Kasumi-1 (cell line): ENCODE measurements at regions not wholly inside any gene's neighbourhood (a gene's known extent, or its start where the extent isn't known, plus 50 kb on each side); places are given as distances from the start of the nearest gene placed in this dataset.
"Not testable (repeated sequence)": the region's sequence is repeated elsewhere in the genome, so short reads cannot be mapped to it uniquely, and the experiment has no call there.

Source experiments
- DNase-seq, 2 experiments: peaks; one replicate each; lab custom pipeline; 2025; lab: John Stamatoyannopoulos, UW

DNA sequence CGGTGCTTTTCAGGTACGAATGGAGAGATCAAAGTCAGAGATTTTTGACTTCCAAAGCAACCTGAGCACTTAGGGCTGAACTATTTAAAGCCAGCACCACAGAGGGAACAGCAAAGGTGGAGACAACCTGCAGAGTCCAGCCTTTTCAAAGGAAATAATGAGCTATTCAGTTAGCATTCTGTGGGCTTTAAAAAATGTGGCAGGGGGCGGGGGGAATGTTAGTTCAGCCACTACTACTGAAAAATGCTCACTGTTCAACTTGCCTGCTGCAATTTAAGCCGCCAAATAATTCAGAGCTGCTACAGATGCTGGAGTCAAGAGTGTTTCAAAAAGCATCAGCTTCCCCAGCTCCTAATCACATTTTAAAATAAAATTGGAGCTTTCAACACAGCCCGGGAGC is 473.3 kb upstream of the PLXNA2 start:
- no peak for DNase-seq

DNA sequence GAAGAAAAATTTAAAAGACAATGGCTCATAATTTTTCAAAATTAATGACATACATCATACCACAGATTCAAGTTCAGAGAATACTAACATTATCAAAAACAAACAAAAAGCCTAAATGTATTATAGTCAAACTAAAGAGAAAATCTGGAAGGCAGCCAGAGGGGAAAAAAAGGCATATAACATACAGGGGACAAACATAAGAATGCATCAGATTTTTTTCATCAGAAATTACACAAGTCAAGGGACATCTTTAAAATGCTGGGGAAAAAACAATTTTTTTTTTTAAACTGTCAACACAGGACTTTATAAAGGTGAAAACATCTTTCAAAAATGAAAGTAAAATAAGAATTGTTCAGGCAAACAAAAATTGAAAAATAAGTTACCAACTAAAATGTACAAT is 478.4 kb upstream of the PLXNA2 start:
- DNase-seq, result no peak

DNA sequence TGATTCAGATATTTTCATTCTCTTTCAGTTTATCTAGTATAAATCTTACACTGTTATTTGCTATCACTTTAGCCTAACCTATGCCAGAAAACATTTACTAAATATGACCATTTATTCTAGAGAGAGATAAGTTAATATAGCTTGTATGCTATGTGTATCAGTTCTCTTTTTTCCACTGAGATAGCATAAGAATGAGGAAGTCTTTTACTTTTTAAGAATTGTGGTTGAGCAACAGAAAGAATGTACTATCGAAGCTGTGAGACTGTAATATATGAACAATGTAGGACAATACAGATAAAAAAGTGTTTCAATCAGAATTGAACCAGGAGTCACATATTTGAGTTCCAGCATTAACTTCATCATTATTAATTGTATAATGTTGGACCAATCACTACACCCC is 479.9 kb upstream of the PLXNA2 start:
- no peak for DNase-seq

DNA sequence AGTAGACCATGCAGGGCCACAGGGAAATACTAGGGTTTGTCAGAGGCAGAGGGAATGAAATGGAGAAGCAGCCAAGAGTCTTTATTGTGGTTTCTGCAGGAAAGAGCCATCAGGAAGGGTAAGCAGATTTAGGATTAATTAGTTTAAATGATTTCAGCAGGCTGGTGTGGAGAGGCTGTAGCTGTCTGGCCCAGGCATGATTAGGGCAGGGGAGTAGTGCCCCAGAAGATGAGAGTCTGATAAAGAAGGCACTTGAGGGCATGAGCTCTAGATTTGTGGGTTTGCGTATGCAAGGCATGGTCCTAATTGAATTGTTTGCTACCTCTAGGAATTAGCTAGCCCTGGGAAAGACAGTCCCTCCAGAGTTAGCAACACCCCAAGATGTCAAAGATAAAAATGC is 484.6 kb upstream of the PLXNA2 start:
- no peak for DNase-seq

DNA sequence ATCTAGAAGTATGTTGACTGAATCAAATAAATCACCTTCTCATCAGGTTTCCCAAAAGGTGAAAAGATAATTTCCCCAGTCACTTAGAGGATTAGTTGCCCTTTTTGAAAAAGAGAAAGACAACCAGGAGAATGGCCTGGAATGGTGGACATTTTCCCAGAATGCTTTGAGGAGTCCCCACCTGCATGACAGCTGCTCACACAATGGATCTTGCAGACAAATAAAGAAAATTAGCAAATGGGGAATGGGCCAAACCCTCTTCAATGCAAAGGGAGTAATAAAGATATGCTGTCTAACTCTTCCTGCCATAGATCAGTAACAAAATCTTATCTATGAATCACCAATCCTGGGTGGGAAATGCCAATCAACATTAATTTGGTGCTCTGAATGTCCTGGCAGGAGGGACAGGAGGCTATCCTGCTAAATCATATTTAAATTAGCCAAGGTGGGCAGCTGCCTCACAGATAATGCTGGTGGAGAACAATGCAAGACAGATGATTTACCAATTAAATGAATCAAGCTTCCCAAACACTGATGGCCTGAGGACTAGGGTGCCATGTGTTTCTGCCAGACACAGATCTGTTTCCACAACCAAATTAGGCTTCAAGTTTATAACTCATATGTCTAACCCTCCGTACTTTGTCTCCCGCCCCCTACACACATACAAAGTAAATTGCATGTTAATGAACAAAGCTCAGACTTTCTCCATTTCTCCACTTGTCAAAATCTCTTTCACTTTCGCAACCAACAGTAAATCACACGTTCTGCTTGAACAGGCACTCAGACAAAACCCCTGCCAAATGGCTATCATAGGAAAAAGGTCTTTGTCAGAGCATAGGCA is 488.0 kb upstream of the PLXNA2 start:
- DNase-seq, result no peak

DNA sequence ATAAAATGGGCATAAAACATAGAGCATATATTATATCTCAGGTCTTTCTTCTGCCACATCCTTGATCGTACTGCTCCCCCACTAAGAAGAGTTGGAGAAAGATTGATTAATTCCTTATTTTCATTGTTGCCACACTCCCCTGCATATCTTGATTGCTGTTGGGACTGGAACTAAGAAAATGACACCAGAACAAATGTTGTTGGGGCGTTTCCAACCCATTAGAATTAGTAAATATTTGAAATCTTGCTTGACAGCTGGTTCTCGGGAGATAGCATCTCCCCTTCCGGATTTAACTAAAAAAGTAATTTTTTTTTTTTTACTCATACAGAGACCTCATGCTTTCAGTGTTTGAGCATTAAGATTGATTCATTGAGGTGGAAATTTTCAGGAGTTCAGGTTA is 493.0 kb upstream of the PLXNA2 start:
- DNase-seq, result no peak

DNA sequence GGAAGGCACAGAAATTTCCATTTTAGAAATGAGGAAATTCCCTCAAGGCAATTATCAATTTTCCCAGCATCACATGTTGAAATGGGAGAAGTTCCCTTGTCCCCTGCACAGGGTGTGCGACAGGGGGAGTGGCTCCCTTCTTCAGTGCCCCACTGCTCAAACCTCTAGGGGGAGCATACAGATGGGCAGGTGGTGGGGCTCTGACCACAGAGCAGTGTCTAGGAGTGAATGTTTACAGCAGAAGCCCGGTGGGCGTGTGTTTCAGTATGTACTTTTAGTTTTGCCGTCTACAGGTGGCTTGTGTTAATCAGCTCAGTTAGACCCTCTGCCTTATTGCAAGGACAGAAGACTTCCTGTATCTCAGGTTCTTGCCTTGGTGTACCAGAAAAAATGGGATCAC is 493.7 kb upstream of the PLXNA2 start:
- DNase-seq, result no peak

DNA sequence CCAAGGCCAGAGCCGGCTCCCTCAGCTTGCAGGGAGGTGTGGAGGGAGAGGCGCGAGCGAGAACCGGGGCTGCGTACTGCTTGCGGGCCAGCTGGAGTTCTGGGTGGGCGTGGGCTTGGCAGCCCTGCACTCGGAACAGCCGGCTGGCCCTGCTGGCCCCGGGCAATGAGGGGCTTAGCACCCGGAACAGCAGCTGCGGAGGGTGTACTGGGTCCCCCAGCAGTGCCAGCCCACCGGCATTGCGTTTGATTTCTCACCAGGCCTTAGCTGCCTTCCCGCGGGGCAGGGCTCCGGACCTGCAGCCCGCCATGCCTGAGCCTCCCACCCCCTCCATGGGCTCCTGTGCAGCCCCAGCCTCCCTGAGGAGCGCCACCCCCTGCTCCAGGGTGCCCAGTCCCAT is 495.5 kb upstream of the PLXNA2 start:
- not testable (repeated sequence) for DNase-seq

DNA sequence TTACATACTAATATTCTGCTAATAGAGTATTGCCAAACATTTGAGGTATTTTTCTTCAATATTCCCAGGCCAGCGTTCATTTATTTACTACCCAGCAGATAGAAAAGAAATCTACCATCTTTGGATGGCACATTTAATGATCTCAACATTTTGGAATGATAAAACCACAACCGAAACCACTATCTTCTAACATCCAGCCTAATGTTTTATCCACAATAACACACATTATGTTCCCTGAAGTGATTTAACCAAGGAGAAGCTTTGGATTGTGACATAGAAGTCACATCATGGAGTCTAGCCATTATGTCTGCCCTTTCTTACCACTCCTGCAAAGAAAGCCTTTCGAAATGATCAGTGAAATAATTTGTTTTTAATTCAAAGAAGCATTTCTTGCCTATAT is 497.1 kb upstream of the PLXNA2 start:
- no peak for DNase-seq

DNA sequence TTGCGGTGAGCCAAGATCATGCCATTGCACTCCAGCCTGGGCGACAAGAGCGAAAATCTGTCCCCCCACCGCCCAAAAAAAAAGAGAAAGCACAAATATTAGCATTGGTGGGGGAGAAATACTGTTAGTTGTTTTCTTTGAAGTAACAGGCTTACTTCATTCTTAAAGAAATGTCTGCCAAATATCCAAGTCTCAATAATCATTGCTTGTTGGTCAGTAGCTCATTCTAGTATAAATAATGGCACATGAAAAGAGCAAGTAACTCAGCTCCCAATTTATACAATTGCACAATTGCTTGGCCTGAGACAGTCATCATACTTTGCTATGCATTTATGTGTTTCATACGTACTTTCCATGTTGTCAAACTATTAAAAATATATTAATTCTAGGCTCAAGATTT is 499.2 kb upstream of the PLXNA2 start:
- DNase-seq, result no peak

DNA sequence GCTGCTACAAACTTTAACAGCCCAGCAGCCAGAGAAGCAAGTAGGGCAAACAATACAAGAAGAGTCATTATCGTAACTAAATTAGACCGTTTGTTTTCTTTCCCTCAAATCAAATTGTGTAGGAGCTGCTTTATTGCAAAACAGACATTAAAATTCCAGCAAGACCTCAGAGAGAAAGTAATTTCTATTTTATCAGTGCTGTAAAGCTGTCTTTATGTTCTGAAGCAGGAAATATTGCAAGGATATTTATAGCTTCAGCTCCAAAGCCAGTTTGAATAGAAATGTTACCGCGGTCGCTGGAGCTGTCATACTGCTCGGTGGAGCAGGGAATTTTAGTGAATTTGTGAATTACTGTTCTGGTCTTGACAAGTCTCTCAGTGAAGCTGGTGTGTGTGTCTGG is 503.8 kb upstream of the PLXNA2 start:
- no peak for DNase-seq

DNA sequence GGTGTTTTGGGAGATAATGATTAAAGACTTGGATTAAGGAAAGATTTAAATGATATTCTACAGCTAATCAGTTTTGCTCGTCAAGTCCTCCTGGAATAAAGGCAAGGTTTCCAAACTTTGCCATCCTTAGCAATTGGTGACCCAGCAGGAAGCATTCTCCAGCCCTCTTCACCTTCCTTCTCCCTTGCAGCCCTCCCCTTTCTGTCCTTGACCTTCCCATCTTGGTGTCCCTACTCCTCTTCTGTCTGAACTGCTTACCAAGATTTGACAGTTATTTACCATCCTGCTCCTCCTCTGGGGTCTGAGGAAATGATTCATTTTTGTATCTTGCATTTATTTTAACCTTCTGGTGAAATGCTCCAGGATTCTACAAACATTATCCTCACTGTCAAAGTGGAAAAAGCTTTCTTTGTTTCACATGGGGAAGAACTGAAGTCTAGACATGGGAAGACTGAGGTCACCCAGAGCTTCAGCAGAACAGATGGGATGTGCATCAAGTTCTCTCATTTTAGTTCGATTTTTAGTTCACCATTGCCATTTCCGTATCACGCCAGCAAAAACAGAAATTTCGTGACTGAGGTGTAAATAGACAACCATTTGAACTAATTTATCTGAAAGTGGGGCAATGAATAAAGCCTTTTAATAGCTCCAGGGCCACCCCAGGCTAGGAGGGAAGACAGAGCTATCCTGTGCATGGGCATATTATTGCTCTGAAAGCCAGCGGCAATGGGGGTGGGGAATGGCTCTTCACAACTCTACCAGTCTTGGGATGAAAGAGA is 504.4 kb upstream of the PLXNA2 start:
- DNase-seq, result no peak

DNA sequence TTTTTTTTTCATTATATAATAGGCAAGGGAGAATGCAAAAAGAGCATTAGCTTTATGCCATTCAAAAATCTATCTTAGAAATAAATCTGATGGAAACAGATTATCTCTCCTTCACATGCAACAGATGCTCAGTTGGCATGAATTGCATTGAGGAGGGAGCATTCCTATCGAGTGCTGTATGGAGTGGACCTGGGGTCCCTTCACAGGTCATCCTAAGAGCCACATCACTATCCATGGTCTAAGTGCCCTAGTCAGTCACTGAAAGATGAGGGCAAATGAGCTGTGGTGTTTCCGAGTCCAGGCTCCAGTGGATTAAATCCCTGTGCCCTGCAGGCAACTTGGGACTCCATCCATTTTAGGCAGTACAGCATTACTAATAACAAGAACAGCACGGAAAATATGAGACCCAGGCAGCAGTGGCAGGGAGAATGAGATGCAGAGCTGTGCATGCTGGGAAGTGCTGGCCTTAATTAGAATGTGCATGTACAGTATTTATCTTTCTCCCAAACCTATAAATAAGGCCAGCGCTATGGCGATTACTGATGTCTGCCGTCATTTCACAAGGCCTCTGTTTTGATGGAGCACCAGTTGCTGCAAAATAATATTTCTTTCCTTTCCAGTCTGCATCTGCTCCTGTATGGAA is 512.3 kb upstream of the PLXNA2 start:
- no peak for DNase-seq

DNA sequence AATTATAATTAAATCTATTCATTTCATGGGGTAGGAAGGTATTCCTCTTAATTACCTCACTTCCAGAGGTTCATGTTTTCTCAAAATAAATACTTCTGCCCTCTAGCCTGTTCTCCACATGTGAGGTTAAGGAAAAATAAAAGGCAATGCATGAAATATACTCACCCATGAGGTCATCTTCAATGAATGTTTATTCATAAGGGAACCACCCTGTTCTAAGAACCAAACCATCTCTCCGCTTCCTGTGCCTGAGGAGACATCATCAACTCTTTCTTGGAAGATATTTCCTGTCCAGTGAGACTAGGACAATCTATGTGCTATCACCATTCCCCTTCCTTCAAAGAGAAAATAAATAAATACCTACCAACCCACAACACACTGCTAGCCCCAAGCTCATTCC is 513.7 kb upstream of the PLXNA2 start:
- no peak for DNase-seq

DNA sequence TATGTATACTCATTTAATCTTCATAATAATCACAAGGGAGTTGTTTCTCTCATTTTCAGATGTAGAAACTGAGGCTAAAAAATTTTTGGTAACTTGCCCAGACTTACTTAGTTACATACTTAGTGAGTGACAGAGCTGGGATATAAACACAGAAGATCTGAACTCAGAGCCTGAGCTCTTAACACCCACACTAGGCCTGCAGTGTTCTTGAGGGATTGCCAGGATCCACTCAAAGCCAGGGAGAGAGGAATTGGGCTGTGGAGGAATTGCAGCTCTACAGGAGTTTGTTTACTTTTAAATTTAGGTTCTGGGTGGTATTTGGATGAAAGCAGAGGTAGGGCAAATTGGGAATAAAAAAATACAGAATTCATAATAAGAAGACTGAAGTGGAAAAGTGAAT is 515.1 kb upstream of the PLXNA2 start:
- no peak for DNase-seq

DNA sequence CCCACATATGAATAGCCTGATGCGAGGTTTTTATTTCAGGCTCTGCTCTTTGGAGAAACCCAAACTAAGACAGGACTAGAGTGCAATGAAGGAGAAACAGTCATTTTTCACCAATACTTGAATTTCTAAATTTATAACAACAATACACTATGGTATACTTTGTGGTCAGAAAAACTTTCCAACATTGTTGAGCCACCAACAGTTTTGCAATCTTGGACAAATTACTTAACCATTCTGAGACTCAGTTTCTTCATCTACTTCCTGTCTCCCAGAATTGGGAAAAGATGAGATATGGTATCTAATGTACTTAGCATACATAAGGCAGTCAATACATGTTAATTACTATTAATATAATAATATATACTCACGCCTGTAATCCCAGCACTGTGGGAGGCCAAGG is 519.8 kb upstream of the PLXNA2 start:
- DNase-seq, result no peak

DNA sequence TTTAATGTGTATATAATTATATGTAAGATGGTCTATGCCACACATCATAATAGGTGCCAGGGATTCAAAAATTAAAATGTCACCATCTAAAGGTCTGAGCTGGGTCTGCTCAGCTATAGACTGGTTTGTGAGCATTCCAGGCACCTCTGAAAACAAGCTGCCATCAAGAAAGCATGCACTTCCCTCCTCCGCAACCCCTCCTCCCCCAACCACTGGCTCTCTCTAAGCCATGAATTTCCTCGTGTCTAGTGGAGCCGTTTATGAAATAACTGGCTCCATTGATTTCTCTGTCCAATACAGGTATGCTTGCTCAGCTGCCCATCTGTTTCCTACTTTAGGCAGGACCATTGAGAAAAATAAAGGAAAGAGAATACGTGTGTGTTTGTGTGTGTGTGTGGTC is 522.6 kb upstream of the PLXNA2 start:
- DNase-seq, result no peak

DNA sequence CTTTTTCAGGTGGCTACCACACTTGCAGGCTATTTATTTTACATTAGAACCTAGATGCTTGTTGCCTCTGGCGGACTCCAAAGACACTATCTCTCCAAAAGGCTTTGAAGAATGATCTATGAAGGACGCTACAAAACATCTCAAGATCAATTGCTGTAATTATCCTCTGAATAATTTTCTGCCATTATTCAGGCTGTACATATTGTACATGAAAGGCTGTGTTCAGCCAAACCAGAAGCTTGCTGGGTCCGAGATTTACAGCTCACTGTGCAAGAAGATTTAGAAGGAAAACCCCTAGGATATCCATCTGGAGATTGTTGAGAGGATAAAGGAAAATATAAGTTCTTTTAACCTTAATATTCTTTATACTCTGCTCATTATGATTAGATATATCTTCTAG is 523.6 kb upstream of the PLXNA2 start:
- DNase-seq, result no peak

DNA sequence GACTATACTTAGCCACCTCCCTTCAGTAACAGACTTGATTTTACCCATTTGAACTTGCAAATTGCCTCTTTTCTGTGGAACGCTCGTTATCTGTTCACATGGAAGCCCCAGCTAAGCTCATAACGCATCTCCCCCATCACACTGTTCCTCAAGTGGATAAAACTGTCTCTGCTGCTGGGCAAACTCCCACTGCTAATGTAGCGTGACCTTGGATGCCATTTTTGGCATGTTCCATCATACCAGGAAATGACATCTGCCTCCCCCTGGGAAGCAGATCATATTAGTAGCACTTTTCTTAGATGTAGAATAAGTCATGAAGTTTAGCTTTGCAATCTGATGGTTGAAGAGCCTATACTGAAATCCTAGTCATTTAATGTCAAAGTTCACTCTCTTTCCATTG is 528.7 kb upstream of the PLXNA2 start:
- no peak for DNase-seq

DNA sequence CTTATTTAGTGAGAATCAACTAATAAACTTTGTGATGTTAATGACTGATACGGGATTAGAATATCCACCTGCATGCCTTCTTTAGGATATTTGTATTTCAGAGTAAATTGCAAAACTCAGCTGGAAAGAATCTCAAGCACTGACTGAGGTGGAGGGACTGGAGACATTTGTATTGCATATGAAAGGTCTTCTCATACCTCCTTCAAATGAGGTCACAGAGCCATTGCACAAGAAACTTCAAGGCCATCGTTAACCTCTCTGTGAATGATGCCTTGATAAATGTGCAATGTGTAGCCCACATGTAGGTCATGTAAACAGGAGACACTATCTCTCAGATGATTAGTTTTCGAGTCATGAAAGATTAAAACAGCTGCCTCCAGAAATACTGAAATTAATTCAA is 531.7 kb upstream of the PLXNA2 start:
- no peak for DNase-seq

DNA sequence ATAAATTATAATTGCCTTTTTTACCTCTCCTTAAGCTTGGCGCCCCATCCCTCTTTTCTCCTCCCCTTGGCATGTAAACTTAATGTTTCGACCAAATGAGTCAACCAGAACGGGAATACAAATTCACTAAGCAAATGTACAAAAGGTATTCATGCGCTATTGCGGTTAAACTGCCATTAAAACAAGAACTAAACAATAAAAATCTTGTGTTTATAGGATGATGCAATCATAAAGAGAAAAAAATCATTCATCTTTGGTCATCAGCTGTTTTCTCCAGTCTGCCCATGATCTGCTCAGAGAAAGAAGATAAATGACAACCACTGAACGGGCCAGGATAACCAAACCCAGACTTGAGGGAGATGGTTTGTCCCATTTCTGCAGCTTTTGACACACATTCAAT is 534.2 kb upstream of the PLXNA2 start:
- no peak for DNase-seq

DNA sequence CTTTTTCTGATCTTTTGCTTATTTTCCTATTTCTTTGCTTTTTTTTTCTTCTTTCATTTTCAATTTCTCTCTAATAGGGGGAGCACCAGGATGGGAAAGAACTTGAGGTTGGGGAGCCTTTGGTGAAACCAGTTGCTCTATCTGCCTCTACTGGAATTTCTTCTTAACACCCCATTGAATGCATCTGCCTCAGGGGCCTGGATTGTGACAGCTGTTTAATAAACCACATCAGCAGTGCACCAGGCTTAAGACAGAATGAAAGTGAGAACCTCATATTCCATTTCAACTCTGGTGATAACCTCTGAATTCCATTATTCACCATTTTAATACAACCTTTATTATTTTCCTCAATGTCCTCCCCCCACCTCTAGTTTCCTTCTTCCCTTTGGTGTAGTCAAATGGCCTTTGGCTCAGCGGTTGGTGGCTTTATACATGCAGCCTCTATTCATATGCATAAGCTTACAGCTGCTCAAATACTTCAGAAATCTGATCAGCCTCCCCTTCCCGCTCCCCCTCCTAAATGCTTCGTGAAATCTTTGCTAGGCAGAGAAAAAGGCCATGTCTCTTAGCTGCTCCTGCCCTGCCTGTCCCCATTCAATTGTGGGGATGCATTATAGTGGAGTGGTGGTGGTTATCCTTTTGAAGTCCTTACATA is 537.3 kb upstream of the PLXNA2 start:
- no peak for DNase-seq

DNA sequence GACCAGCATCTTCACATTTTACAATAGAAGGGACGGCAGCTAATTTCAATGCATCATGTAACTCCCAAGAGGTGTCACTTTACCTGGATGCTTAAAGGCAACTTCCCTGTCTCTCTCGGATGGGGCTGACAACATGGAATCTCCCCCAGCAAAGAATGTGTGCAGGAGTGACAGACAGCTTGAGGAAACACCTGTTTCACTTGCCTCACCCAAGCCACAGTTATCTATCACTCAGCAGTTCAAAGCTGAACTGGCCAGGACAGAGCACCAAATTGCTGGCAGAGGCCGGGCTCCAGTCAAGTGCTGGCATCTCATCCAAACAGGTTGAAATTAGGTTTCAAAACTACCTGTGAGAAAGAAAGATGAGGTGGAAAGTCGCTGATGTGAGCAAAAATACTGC is 538.0 kb upstream of the PLXNA2 start:
- DNase-seq, result no peak
